BLaER1 treated with 17β-estradiol and CSF1 and Interleukin-3, amounts not matched to agents 10 nM and 100 nM (cell line): ENCODE measurements at regions not wholly inside any gene's neighbourhood (a gene's known extent, or its start where the extent isn't known, plus 50 kb on each side); places are given as distances from the start of the nearest gene placed in this dataset.
"Not testable (repeated sequence)": the region's sequence is repeated elsewhere in the genome, so short reads cannot be mapped to it uniquely, and the experiment has no call there.

Source experiments
- H3K27ac ChIP-seq, 11 experiments: shearing (Covaris generic); formaldehyde crosslinking; 2 replicates each; pipeline ENCODE4 v1.8.1; 2022
- H3K27me3 ChIP-seq, 11 experiments: shearing (Covaris generic); formaldehyde crosslinking; 2 replicates each; pipeline ENCODE4 v1.8.1; 2022
- H3K36me3 ChIP-seq, 11 experiments: shearing (Covaris generic); formaldehyde crosslinking; 2 replicates each; pipeline ENCODE4 v1.8.1; 2022
- H3K4me1 ChIP-seq, 10 experiments: shearing (Covaris generic); formaldehyde crosslinking; 2 replicates each; pipeline ENCODE4 v1.8.1; 2022
- H3K4me2 ChIP-seq, 11 experiments: shearing (Covaris generic); formaldehyde crosslinking; 2 replicates each; pipeline ENCODE4 v1.8.1; 2022
- H3K4me3 ChIP-seq, 10 experiments: shearing (Covaris generic); formaldehyde crosslinking; 2 replicates each; pipeline ENCODE4 v1.8.1; 2022
- H3K9ac ChIP-seq, 11 experiments: shearing (Covaris generic); formaldehyde crosslinking; 2 replicates each; pipeline ENCODE4 v1.8.1; 2022
- H3K9me3 ChIP-seq, 11 experiments: shearing (Covaris generic); formaldehyde crosslinking; replicated peaks in 1 of 11; 2 replicates each; pipeline ENCODE4 v1.8.1; 2022
- H4K20me1 ChIP-seq, 11 experiments: shearing (Covaris generic); formaldehyde crosslinking; 2 replicates each; pipeline ENCODE4 v1.8.1; 2022
- Cebpa-rat ChIP-seq, 11 experiments: shearing (Covaris generic); IDR thresholded peaks; 2 replicates each; pipeline ENCODE4 v1.8.1; 2022

DNA sequence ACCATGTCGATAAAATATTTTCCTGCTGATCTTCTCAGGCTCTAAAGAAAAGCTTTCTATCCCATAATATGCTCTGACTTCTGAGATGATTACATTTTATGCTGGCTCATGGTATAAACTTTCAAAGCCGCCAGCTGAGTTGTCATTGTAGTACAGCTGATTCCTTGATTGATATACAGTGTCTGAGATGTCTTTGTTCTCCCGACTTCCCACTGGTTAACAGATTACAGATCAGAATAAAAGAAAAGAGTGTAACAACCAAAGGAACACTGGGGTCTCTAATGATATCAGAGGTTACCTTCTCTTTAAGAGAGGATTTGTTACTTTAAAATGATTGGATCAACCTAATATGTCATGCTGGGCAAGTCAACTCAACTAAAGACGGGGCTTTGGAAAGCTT, 485.4 kb upstream of the LRRC7 start:
- Histone ChIP-seq H3K4me2 (no peak overlapping the region), H4K20me1 (no peaks in the 10 kb centered on the region), H3K4me1 (no peaks in the 10 kb centered on the region), H3K27ac (no peak overlapping the region), H3K36me3 (no peaks in the 10 kb centered on the region), H3K9ac (no peak overlapping the region), H3K9me3 (no peaks in the 10 kb centered on the region), H3K27me3 (no peaks in the 10 kb centered on the region), H3K4me3 (no peak overlapping the region)
- no peak for TF ChIP-seq Cebpa-rat (IDR thresholded peaks at IDR 0.05)

DNA sequence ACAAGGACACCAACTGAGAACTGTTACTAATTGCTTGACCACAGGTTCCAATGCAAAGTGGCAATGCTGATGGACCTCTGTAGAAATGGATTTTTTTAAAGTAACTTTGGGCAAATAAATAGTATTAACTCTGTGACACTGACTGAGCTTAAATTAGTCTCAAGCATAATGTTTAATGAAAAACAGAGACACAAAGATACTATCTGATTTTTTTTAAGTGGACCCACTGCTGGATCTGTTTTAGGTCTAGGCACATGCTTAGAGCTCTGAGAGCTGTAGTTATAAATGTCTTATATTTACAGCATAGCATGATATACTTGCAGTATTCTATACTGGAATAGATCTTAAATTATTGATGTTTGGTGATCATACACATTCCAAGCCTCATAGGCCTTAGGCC, 481.6 kb upstream of the LRRC7 start:
- Histone ChIP-seq H3K4me1 (no peaks in the 10 kb centered on the region), H3K27ac (no peak overlapping the region), H3K27me3 (no peaks in the 10 kb centered on the region), H3K9me3 (peaks cover 0 to 11% (median 3%) of the 10 kb centered on the region in 11 experiments; a peak in 7 of 22 replicates), H3K36me3 (no peaks in the 10 kb centered on the region), H3K4me2 (no peak overlapping the region), H3K4me3 (no peak overlapping the region), H3K9ac (no peak overlapping the region), H4K20me1 (no peaks in the 10 kb centered on the region)
- no peak for TF ChIP-seq Cebpa-rat (IDR thresholded peaks at IDR 0.05)

DNA sequence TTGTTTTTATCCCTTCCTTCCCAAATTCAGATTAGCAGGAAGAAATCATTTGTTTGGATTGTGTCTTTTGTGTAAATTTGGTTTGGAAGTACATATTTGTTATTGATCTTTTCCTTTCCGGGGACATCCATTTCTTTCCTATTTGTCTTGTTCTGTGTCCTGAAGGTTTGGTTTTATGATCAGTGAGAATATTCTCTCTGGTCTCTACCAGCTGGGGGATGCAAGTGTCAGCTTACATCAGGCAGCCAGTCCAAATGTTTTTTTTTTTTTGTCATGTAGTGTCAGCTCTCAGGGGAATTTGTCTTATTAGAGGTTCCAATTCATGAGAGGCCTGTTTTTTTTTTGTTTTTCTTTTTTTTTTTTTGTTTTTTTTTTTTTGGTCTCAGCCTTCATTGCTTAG, 479.2 kb upstream of the LRRC7 start:
- TF ChIP-seq Cebpa-rat (IDR thresholded peaks at IDR 0.05), result no peak
- Histone ChIP-seq H3K4me1 (no peaks in the 10 kb centered on the region), H3K4me3 (no peak overlapping the region), H4K20me1 (no peaks in the 10 kb centered on the region), H3K4me2 (no peak overlapping the region), H3K9me3 (peaks cover 0 to 11% (median 5%) of the 10 kb centered on the region in 11 experiments; a peak in 7 of 22 replicates), H3K27me3 (no peaks in the 10 kb centered on the region), H3K36me3 (no peaks in the 10 kb centered on the region), H3K27ac (no peak overlapping the region), H3K9ac (no peak overlapping the region)

DNA sequence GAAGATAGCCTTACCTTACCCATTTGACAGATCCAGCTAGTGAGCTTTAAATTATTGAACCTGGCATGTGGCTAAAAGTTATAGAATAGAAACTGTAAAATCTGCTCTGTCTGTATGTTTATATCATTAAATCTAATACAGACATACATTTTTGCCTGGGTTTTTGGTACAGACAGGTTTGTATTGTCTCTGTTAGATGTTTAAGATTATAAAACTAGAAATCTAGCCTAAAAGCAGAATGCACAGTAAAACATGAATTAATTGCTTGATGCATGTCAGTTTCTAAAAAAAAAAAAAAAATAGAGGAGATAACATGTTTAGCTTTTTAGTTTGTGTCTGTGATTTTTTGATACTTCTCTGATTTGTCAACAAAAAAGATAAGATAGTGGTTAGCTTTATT, 477.6 kb upstream of the LRRC7 start:
- no peak overlapping the region for H3K27ac ChIP-seq
- H3K4me3 ChIP-seq, result no peak overlapping the region
- peaks cover 0 to 11% (median 5%) of the 10 kb centered on the region in 11 experiments; a peak in 7 of 22 replicates for H3K9me3 ChIP-seq
- no peaks in the 10 kb centered on the region for H3K4me1 ChIP-seq
- no peak for TF ChIP-seq Cebpa-rat (IDR thresholded peaks at IDR 0.05)
- H3K36me3 ChIP-seq, result no peaks in the 10 kb centered on the region
- no peak overlapping the region for H3K4me2 ChIP-seq
- H3K9ac ChIP-seq, result no peak overlapping the region
- no peaks in the 10 kb centered on the region for H3K27me3 ChIP-seq
- H4K20me1 ChIP-seq, result no peaks in the 10 kb centered on the region

DNA sequence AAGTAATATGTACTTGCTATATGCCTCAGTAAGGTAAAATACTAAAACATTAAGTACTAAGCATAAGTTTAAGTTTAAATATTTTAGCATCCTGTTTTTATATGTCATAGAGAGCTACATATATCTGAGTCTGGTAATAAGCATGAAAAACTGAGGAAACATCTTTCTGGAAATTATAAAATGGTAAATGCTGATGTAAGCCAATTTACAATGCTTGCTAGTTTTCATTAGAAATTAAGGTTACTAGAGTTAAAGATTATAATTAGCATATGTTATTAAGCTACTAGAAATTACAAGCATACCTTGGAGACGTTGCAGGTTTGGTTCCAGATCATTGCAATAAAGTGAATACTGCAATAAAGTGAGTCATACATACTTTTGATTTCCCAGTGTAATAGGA, 477.0 kb upstream of the LRRC7 start:
- H3K4me1 ChIP-seq, result no peaks in the 10 kb centered on the region
- H4K20me1 ChIP-seq, result no peaks in the 10 kb centered on the region

DNA sequence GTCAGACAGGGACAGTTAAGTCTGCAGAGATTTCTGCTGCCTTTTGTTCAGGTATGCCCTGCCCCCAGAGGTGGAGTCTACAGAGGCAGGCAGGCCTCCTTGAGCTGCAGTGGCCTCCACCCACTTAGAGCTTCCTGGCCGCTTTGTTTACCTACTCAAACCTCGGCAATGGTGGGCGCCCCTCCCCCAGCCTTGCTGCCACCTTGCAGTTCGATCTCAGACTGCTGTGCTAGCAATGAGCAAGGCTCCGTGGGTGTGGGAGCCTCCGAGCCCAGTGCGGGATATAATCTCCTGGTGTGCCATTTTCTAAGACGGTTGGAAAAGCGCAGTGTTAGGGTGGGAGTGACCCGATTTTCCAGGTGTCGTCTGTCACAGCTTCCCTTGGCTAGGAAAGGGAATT, 465.7 kb upstream of the LRRC7 start:
- not testable (repeated sequence) for H3K4me3 ChIP-seq, H3K4me1 ChIP-seq, H3K9me3 ChIP-seq, H4K20me1 ChIP-seq, H3K4me2 ChIP-seq, H3K9ac ChIP-seq, H3K36me3 ChIP-seq, H3K27me3 ChIP-seq, H3K27ac ChIP-seq

More for the DNA sequence above, 477.0 kb upstream of the LRRC7 start:
- Histone ChIP-seq H3K36me3 (no peaks in the 10 kb centered on the region), H3K4me2 (no peak overlapping the region), H3K4me3 (no peak overlapping the region), H3K9me3 (peaks cover 0 to 11% (median 5%) of the 10 kb centered on the region in 11 experiments; a peak in 7 of 22 replicates), H3K27me3 (no peaks in the 10 kb centered on the region), H3K27ac (no peak overlapping the region), H3K9ac (no peak overlapping the region)
- no peak for TF ChIP-seq Cebpa-rat (IDR thresholded peaks at IDR 0.05)

DNA sequence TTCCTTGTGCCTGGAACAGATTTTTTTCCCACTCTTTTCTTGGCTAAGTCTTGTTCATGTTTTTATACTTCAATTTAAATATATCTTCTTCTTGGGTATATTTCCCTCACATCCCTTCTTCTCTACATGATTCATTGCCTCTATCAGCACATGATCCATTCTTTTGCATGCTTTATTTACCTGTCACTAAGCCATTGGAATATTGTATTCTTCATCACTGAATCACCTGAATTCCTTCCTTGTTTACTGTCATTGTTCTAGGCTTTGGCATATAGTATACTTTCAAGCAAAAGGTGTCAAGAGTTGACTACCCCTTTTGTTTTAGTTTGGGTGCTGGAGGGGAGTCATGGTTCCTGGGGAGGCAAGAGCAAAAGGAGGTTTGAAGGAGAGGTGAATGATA, 464.5 kb upstream of the LRRC7 start:
- Histone ChIP-seq H3K4me2 (no peak overlapping the region), H3K4me1 (no peaks in the 10 kb centered on the region), H3K9me3 (peaks cover 0 to 10% (median 3%) of the 10 kb centered on the region in 11 experiments; a peak in 3 of 22 replicates), H3K27me3 (no peaks in the 10 kb centered on the region), H3K27ac (no peak overlapping the region), H3K4me3 (no peak overlapping the region), H3K36me3 (no peaks in the 10 kb centered on the region), H4K20me1 (no peaks in the 10 kb centered on the region), H3K9ac (no peak overlapping the region)
- TF ChIP-seq Cebpa-rat (IDR thresholded peaks at IDR 0.05), result no peak

DNA sequence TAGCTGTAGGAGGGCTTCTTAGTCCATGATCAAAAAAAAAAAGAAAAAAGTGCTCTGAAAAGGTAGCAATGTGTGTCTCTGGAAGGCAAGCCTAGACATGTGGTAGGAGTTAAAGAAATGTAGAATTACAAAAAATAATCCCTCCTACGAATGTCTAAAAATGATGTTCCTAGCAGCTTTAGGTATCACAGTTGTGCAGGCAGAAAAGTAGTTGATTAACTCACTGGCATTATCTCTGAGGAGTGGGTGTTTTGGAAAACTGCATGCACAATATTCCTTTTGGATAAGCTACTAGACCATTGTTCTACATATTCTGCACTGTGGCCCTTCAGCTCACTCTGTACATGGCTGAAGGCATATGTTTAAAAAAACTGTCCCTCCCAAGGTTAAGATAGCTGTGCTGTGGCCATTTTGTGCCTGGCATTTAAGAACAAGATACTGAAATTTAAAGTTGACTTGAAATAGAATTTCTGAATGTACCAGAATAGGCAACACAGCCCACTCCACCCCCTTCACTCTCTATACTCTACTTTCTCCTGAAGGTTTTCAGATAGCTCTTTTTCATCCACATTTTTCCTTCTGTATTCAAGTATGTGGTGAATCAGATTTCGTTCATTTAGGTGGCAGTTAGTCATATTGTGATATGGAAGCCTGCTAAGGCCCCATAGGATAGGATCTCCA, 463.9 kb upstream of the LRRC7 start:
- Histone ChIP-seq H3K9me3 (peaks cover 0 to 10% (median 3%) of the 10 kb centered on the region in 11 experiments; a peak in 3 of 22 replicates), H3K36me3 (no peaks in the 10 kb centered on the region), H3K27ac (no peak overlapping the region), H3K9ac (no peak overlapping the region), H3K4me2 (no peak overlapping the region), H3K4me3 (no peak overlapping the region), H3K27me3 (no peaks in the 10 kb centered on the region), H4K20me1 (no peaks in the 10 kb centered on the region), H3K4me1 (no peaks in the 10 kb centered on the region)
- TF ChIP-seq Cebpa-rat (IDR thresholded peaks at IDR 0.05), result no peak

DNA sequence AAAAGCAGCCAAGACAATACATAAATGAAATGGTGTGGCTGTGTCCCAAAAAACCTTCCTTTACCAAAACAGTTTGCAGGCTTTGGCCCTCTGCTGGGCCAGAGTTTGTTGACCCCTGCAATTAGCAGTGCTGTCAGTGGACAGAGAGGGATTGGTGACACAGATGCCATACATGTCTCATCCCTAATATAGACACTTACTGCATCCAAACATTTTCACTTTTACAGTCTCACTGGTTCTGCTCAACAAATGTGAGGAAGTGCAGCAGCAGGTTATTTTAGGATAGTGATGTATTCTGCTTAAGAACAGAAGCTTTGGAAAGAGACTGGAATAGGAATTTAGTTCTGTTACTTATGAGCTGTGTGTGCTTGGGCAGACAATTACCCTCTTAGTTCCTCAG, 462.8 kb upstream of the LRRC7 start:
- H3K9ac ChIP-seq, result no peak overlapping the region
- no peak for TF ChIP-seq Cebpa-rat (IDR thresholded peaks at IDR 0.05)
- H3K4me3 ChIP-seq, result no peak overlapping the region
- H3K27me3 ChIP-seq, result no peaks in the 10 kb centered on the region
- no peaks in the 10 kb centered on the region for H3K36me3 ChIP-seq
- H3K9me3 ChIP-seq, result peaks cover 0 to 10% (median 3%) of the 10 kb centered on the region in 11 experiments; a peak in 3 of 22 replicates
- no peaks in the 10 kb centered on the region for H4K20me1 ChIP-seq
- no peak overlapping the region for H3K27ac ChIP-seq
- H3K4me2 ChIP-seq, result no peak overlapping the region
- H3K4me1 ChIP-seq, result no peaks in the 10 kb centered on the region

DNA sequence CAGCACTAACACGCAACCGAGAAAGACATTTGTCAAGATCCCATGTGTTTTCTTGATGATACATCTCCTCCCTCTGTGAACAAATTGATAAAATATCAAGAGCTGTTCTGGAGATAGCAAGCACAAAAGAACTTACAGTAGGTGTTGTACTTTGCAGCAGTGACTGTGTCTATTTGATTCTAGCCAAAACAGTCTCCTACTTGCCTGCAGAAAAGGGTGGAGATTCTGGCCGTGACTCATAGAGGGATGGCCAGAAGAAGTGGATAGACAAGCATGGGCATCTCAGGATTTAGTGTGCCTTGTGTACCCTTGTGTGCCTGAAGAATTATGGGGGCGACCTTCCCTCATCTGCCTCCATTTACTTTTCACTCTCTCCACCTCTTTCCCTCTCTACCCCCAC, 458.4 kb upstream of the LRRC7 start:
- Histone ChIP-seq H3K36me3 (no peaks in the 10 kb centered on the region), H3K4me1 (no peaks in the 10 kb centered on the region), H3K4me2 (no peak overlapping the region), H3K4me3 (no peak overlapping the region), H4K20me1 (no peaks in the 10 kb centered on the region), H3K9me3 (no peaks in the 10 kb centered on the region), H3K27me3 (no peaks in the 10 kb centered on the region), H3K27ac (no peak overlapping the region), H3K9ac (no peak overlapping the region)
- no peak for TF ChIP-seq Cebpa-rat (IDR thresholded peaks at IDR 0.05)
